ENCODE measurements at regions not wholly inside any gene's neighbourhood (a gene's known extent, or its start where the extent isn't known, plus 50 kb on each side); places are given as distances from the start of the nearest gene placed in this dataset.

- TF ChIP-seq RAD21 (IDR thresholded peaks at IDR 0.05) (no peak), CTCF (IDR thresholded peaks at IDR 0.05; ENCODE audit: low read depth, low read length, missing input control) (no peak), MAX (IDR thresholded peaks at IDR 0.05) (no peak), HNF4G (IDR thresholded peaks at IDR 0.05) (no peak)
Measured at GRCh38 chr6:92415656-92416055, 1003.7 kb downstream of the EPHA7 start.

Data from liver (tissue), 3 donors.